HG03520 (cell line): ENCODE measurements at regions not wholly inside any gene's neighbourhood (a gene's known extent, or its start where the extent isn't known, plus 50 kb on each side); places are given as distances from the start of the nearest gene placed in this dataset.

Source experiments
- ATAC-seq: cut with Tn5 transposase; IDR thresholded peaks from one replicate; pipeline ENCODE4 v1.9.1; 2021; ENCODE audit warnings: mild to moderate bottlenecking, moderate library complexity; ENCODE audit not compliant: unreplicated experiment

GRCh38 chr12:115108129-115109100, 424.4 kb upstream of the TBX3 start:
- ATAC-seq: no peak

GRCh38 chr12:115103884-115104883, 420.2 kb upstream of the TBX3 start:
- ATAC-seq: no peak

- no peak for ATAC-seq
These were observed 418.5 kb upstream of the TBX3 start for GRCh38 chr12:115102450-115102849.

GRCh38 chr12:115101520-115101919, 417.5 kb upstream of the TBX3 start:
- ATAC-seq: no peak

- no peak for ATAC-seq
These were observed 413.4 kb upstream of the TBX3 start for GRCh38 chr12:115097416-115097815.

- ATAC-seq: no peak
These were observed 412.8 kb upstream of the TBX3 start for GRCh38 chr12:115096588-115097397.

GRCh38 chr12:115095073-115095748, 411.2 kb upstream of the TBX3 start:
- no peak for ATAC-seq

- no peak for ATAC-seq
These were observed 410.3 kb upstream of the TBX3 start for GRCh38 chr12:115094163-115094816.

GRCh38 chr12:115093261-115093660, 409.3 kb upstream of the TBX3 start:
- ATAC-seq: no peak

- ATAC-seq: no peak
These were observed 406.8 kb upstream of the TBX3 start for GRCh38 chr12:115090783-115091182.

GRCh38 chr12:115088995-115089841, 405.2 kb upstream of the TBX3 start:
- no peak for ATAC-seq

- no peak for ATAC-seq
These were observed 404.5 kb upstream of the TBX3 start for GRCh38 chr12:115088328-115088994.

GRCh38 chr12:115085594-115085993, 401.6 kb upstream of the TBX3 start:
- no peak for ATAC-seq

- ATAC-seq: no peak
These were observed 395.8 kb upstream of the TBX3 start for GRCh38 chr12:115079760-115080159.

GRCh38 chr12:115078990-115079389, 395.0 kb upstream of the TBX3 start:
- no peak for ATAC-seq

- ATAC-seq: no peak
These were observed 394.4 kb upstream of the TBX3 start for GRCh38 chr12:115078334-115078733.

GRCh38 chr12:115075552-115076170, 391.7 kb upstream of the TBX3 start:
- no peak for ATAC-seq

GRCh38 chr12:115074617-115075016, 390.6 kb upstream of the TBX3 start:
- no peak for ATAC-seq
